ENCODE measurements at regions not wholly inside any gene's neighbourhood (a gene's known extent, or its start where the extent isn't known, plus 50 kb on each side); places are given as distances from the start of the nearest gene placed in this dataset.

DNA sequence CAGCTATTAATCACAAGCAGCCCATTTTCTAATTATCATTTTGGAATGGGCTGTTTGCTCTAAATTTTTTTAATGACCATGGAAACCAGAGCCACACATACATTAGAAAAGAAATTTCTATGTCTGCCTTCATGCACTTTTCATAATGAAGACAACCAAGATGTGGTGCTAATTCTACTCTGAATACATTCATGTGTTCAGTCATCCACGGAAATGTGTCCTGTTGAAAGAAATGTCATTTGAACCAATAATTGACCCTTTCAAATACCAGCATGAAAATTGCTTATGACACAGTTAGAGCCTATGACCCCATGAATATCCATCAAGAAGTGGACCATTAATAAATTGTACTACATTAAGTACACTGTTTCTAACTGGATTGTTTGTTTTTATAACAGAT is 99.7 kb upstream of the KCNA4 start:
- TF ChIP-seq, protein P1, sequence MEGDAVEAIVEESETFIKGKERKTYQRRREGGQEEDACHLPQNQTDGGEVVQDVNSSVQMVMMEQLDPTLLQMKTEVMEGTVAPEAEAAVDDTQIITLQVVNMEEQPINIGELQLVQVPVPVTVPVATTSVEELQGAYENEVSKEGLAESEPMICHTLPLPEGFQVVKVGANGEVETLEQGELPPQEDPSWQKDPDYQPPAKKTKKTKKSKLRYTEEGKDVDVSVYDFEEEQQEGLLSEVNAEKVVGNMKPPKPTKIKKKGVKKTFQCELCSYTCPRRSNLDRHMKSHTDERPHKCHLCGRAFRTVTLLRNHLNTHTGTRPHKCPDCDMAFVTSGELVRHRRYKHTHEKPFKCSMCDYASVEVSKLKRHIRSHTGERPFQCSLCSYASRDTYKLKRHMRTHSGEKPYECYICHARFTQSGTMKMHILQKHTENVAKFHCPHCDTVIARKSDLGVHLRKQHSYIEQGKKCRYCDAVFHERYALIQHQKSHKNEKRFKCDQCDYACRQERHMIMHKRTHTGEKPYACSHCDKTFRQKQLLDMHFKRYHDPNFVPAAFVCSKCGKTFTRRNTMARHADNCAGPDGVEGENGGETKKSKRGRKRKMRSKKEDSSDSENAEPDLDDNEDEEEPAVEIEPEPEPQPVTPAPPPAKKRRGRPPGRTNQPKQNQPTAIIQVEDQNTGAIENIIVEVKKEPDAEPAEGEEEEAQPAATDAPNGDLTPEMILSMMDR (IDR thresholded peaks at IDR 0.05), result no peak
- TF ChIP-seq EZH2phosphoT487 (IDR thresholded peaks at IDR 0.05), result no peak
